ENCODE measurements at regions not wholly inside any gene's neighbourhood (a gene's known extent, or its start where the extent isn't known, plus 50 kb on each side); places are given as distances from the start of the nearest gene placed in this dataset.
"Not testable (repeated sequence)": the region's sequence is repeated elsewhere in the genome, so short reads cannot be mapped to it uniquely, and the experiment has no call there.

GRCh38 chr6:63451238-63451637 is 121.0 kb upstream of the LOC128125822 start:
- Mint-ChIP-seq H3K27ac (no peak overlapping the region), H3K9me3 (no peaks in the 10 kb centered on the region), H3K4me3 (no peak overlapping the region), H3K27me3 (no peaks in the 10 kb centered on the region), H3K4me1 (ENCODE audit: low read depth) (no peaks in the 10 kb centered on the region), H3K36me3 (ENCODE audit: low read depth) (no peaks in the 10 kb centered on the region)
- no peak for DNase-seq

- Mint-ChIP-seq H3K27me3 (no peaks in the 10 kb centered on the region), H3K9me3 (no peaks in the 10 kb centered on the region), H3K27ac (no peak overlapping the region), H3K4me3 (no peak overlapping the region), H3K36me3 (ENCODE audit: low read depth) (no peaks in the 10 kb centered on the region), H3K4me1 (ENCODE audit: low read depth) (no peaks in the 10 kb centered on the region)
- DNase-seq: no peak
These were observed 120.2 kb upstream of the LOC128125822 start for GRCh38 chr6:63452125-63452524.

- Mint-ChIP-seq H3K9me3 (no peaks in the 10 kb centered on the region), H3K4me3 (no peak overlapping the region), H3K36me3 (ENCODE audit: low read depth) (no peaks in the 10 kb centered on the region), H3K27ac (no peak overlapping the region), H3K4me1 (ENCODE audit: low read depth) (no peaks in the 10 kb centered on the region), H3K27me3 (peaks cover 3% of the 10 kb centered on the region)
- no peak for DNase-seq
These were observed 115.5 kb upstream of the LOC128125822 start for GRCh38 chr6:63456734-63457133.

- no peak for DNase-seq
- no peak overlapping the region for H3K4me3 Mint-ChIP-seq
- no peaks in the 10 kb centered on the region for H3K4me1 Mint-ChIP-seq (ENCODE audit: low read depth)
- H3K9me3 Mint-ChIP-seq: no peaks in the 10 kb centered on the region
- no peak overlapping the region for H3K27ac Mint-ChIP-seq
- H3K36me3 Mint-ChIP-seq (ENCODE audit: low read depth): no peaks in the 10 kb centered on the region
- H3K27me3 Mint-ChIP-seq: peaks cover 3% of the 10 kb centered on the region
These were observed 113.7 kb upstream of the LOC128125822 start for GRCh38 chr6:63458480-63459115.

- Mint-ChIP-seq H3K27ac (no peak overlapping the region), H3K4me3 (no peak overlapping the region), H3K9me3 (no peaks in the 10 kb centered on the region), H3K36me3 (ENCODE audit: low read depth) (no peaks in the 10 kb centered on the region), H3K27me3 (peaks cover 3% of the 10 kb centered on the region), H3K4me1 (ENCODE audit: low read depth) (no peaks in the 10 kb centered on the region)
- DNase-seq: no peak
These were observed 112.5 kb upstream of the LOC128125822 start for GRCh38 chr6:63459814-63460213.

GRCh38 chr6:63460971-63461370 is 111.3 kb upstream of the LOC128125822 start:
- Mint-ChIP-seq H3K9me3 (no peaks in the 10 kb centered on the region), H3K4me1 (ENCODE audit: low read depth) (no peaks in the 10 kb centered on the region), H3K4me3 (no peak overlapping the region), H3K27ac (no peak overlapping the region), H3K36me3 (ENCODE audit: low read depth) (no peaks in the 10 kb centered on the region), H3K27me3 (peaks cover 3% of the 10 kb centered on the region)
- no peak for DNase-seq

- Mint-ChIP-seq H3K27me3 (peaks cover 3% of the 10 kb centered on the region), H3K36me3 (ENCODE audit: low read depth) (no peaks in the 10 kb centered on the region), H3K4me1 (ENCODE audit: low read depth) (no peaks in the 10 kb centered on the region), H3K4me3 (no peak overlapping the region), H3K9me3 (no peaks in the 10 kb centered on the region), H3K27ac (no peak overlapping the region)
- DNase-seq: no peak
These were observed 108.2 kb upstream of the LOC128125822 start for GRCh38 chr6:63464060-63464459.

- Mint-ChIP-seq H3K4me1 (ENCODE audit: low read depth) (no peaks in the 10 kb centered on the region), H3K4me3 (no peak overlapping the region), H3K9me3 (no peaks in the 10 kb centered on the region), H3K27ac (no peak overlapping the region), H3K36me3 (ENCODE audit: low read depth) (no peaks in the 10 kb centered on the region), H3K27me3 (peaks cover 3% of the 10 kb centered on the region)
- DNase-seq: no peak
These were observed 106.5 kb upstream of the LOC128125822 start for GRCh38 chr6:63465750-63466149.

GRCh38 chr6:63466242-63466733 is 106.0 kb upstream of the LOC128125822 start:
- no peaks in the 10 kb centered on the region for H3K9me3 Mint-ChIP-seq
- DNase-seq: no peak
- H3K4me3 Mint-ChIP-seq: no peak overlapping the region
- peaks cover 2% of the 10 kb centered on the region for H3K27me3 Mint-ChIP-seq
- H3K36me3 Mint-ChIP-seq (ENCODE audit: low read depth): no peaks in the 10 kb centered on the region
- H3K27ac Mint-ChIP-seq: no peak overlapping the region
- no peaks in the 10 kb centered on the region for H3K4me1 Mint-ChIP-seq (ENCODE audit: low read depth)

GRCh38 chr6:63467247-63467954 is 104.9 kb upstream of the LOC128125822 start:
- no peaks in the 10 kb centered on the region for H3K36me3 Mint-ChIP-seq (ENCODE audit: low read depth)
- no peak overlapping the region for H3K27ac Mint-ChIP-seq
- no peaks in the 10 kb centered on the region for H3K9me3 Mint-ChIP-seq
- H3K4me1 Mint-ChIP-seq (ENCODE audit: low read depth): no peaks in the 10 kb centered on the region
- H3K4me3 Mint-ChIP-seq: no peak overlapping the region
- no peak for DNase-seq
- no peaks in the 10 kb centered on the region for H3K27me3 Mint-ChIP-seq

- not testable (repeated sequence) for H3K4me3 Mint-ChIP-seq; H3K27me3 Mint-ChIP-seq; DNase-seq; H3K4me1 Mint-ChIP-seq (ENCODE audit: low read depth); H3K36me3 Mint-ChIP-seq (ENCODE audit: low read depth); H3K9me3 Mint-ChIP-seq; H3K27ac Mint-ChIP-seq
These were observed 101.1 kb upstream of the LOC128125822 start for GRCh38 chr6:63471145-63471544.

GRCh38 chr6:63471654-63472053 is 100.6 kb upstream of the LOC128125822 start:
- Mint-ChIP-seq H3K4me3 (no peak overlapping the region), H3K4me1 (ENCODE audit: low read depth) (no peaks in the 10 kb centered on the region), H3K27me3 (no peaks in the 10 kb centered on the region), H3K27ac (no peak overlapping the region), H3K36me3 (ENCODE audit: low read depth) (no peaks in the 10 kb centered on the region), H3K9me3 (no peaks in the 10 kb centered on the region)
- no peak for DNase-seq

- H3K9me3 Mint-ChIP-seq: no peaks in the 10 kb centered on the region
- no peaks in the 10 kb centered on the region for H3K36me3 Mint-ChIP-seq (ENCODE audit: low read depth)
- no peak for DNase-seq
- no peak overlapping the region for H3K27ac Mint-ChIP-seq
- no peaks in the 10 kb centered on the region for H3K4me1 Mint-ChIP-seq (ENCODE audit: low read depth)
- H3K4me3 Mint-ChIP-seq: no peak overlapping the region
- H3K27me3 Mint-ChIP-seq: peaks cover 3% of the 10 kb centered on the region
These were observed 96.6 kb upstream of the LOC128125822 start for GRCh38 chr6:63475707-63476106.

- H3K27ac Mint-ChIP-seq: no peak overlapping the region
- no peak for DNase-seq
- H3K36me3 Mint-ChIP-seq (ENCODE audit: low read depth): no peaks in the 10 kb centered on the region
- no peaks in the 10 kb centered on the region for H3K4me1 Mint-ChIP-seq (ENCODE audit: low read depth)
- no peaks in the 10 kb centered on the region for H3K9me3 Mint-ChIP-seq
- H3K4me3 Mint-ChIP-seq: no peak overlapping the region
- peaks cover 3% of the 10 kb centered on the region for H3K27me3 Mint-ChIP-seq
These were observed 96.0 kb upstream of the LOC128125822 start for GRCh38 chr6:63476302-63476701.

- no peaks in the 10 kb centered on the region for H3K36me3 Mint-ChIP-seq (ENCODE audit: low read depth)
- H3K27ac Mint-ChIP-seq: no peak overlapping the region
- no peak overlapping the region for H3K4me3 Mint-ChIP-seq
- DNase-seq: no peak
- H3K4me1 Mint-ChIP-seq (ENCODE audit: low read depth): no peaks in the 10 kb centered on the region
- H3K27me3 Mint-ChIP-seq: peaks cover 3% of the 10 kb centered on the region
- no peaks in the 10 kb centered on the region for H3K9me3 Mint-ChIP-seq
These were observed 94.7 kb upstream of the LOC128125822 start for GRCh38 chr6:63477422-63478040.
